IMR-90 (cell line): ENCODE measurements at regions not wholly inside any gene's neighbourhood (a gene's known extent, or its start where the extent isn't known, plus 50 kb on each side); places are given as distances from the start of the nearest gene placed in this dataset.

ENCODE experiments used
- ATAC-seq: fragments of 200-7000 bp; cut with Tn5 transposase; 2 replicates; pipeline ENCODE4 v1.9.1; 2020; ENCODE audit warnings: low read depth, mild to moderate bottlenecking, moderate library complexity
- BruUV-seq: library from RNA; stranded (reverse); fragments of 400-500 nt; replicated peaks from 2 replicates; lab custom pipeline; 2021; lab: Mats Ljungman, UMichigan
- CTCF ChIA-PET: fragments of 300-600 bp; formaldehyde crosslinking; extraction: SDS; loops from one replicate; lab custom pipeline; 2021; ENCODE audit warnings: antibody characterized with exemption; lab: Yijun Ruan, JAX
- POLR2A ChIA-PET: fragments of 300-600 bp; sonication (Branson Sonifier 250); formaldehyde crosslinking; loops from one replicate; lab custom pipeline; 2022; ENCODE audit warnings: antibody characterized with exemption; ENCODE audit not compliant: unreplicated experiment; lab: Charles Lee
- DNase-seq: peaks from one replicate; pipeline ENCODE4 v3.0.0; 2013
- H2AFZ ChIP-seq: replicated peaks from 2 replicates; pipeline ENCODE3; 2013; ENCODE audit warnings: low read length, mild to moderate bottlenecking; ENCODE audit not compliant: poor library complexity
- H2AK5ac ChIP-seq: 2 replicates; pipeline ENCODE4 v1.6.1; 2013; ENCODE audit warnings: low read depth, low read length, inconsistent platforms
- H2AK9ac ChIP-seq: replicated peaks from 2 replicates; pipeline ENCODE3; 2013; ENCODE audit warnings: mild to moderate bottlenecking, low read depth, low read length, moderate library complexity; ENCODE audit not compliant: poor library complexity
- H2BK120ac ChIP-seq: 2 replicates; pipeline ENCODE4 v1.6.1; 2013; ENCODE audit warnings: low read depth, low read length, inconsistent platforms
- H2BK15ac ChIP-seq: 3 replicates; pipeline ENCODE4 v1.6.1; 2013; ENCODE audit warnings: low read depth, low read length, inconsistent platforms
- H2BK20ac ChIP-seq: 2 replicates; pipeline ENCODE4 v1.6.1; 2013; ENCODE audit warnings: low read depth, mild to moderate bottlenecking, inconsistent platforms, low read length, moderate library complexity
- H2BK5ac ChIP-seq: 2 replicates; pipeline ENCODE4 v1.6.1; 2013; ENCODE audit warnings: mild to moderate bottlenecking, low read depth, low read length, inconsistent platforms; ENCODE audit not compliant: poor library complexity, severe bottlenecking
- H3K14ac ChIP-seq: replicated peaks from 2 replicates; pipeline ENCODE4 v1.6.1; 2013; ENCODE audit warnings: low read depth, low read length, inconsistent platforms
- H3K18ac ChIP-seq: 2 replicates; pipeline ENCODE4 v1.6.1; 2013; ENCODE audit warnings: low read depth, low read length, control low read depth
- H3K23ac ChIP-seq: 2 replicates; pipeline ENCODE4 v1.6.1; 2013; ENCODE audit warnings: low read depth, low read length, inconsistent platforms
- H3K27ac ChIP-seq: 2 replicates; pipeline ENCODE4 v1.5.1; 2013; ENCODE audit warnings: mild to moderate bottlenecking, control low read depth, low read length; ENCODE audit not compliant: insufficient read depth
- H3K27me3 ChIP-seq: 2 replicates; pipeline ENCODE4 v1.6.1; 2013; ENCODE audit warnings: low read length; ENCODE audit not compliant: control insufficient read depth, insufficient read depth
- H3K36me3 ChIP-seq: 2 replicates; pipeline ENCODE4 v1.6.1; 2013; ENCODE audit warnings: low read length, mixed read lengths; ENCODE audit not compliant: control insufficient read depth, insufficient read depth
- H3K4ac ChIP-seq: 2 replicates; pipeline ENCODE4 v1.6.1; 2013; ENCODE audit warnings: low read depth, low read length, inconsistent platforms
- H3K4me1 ChIP-seq: 2 replicates; pipeline ENCODE4 v1.6.1; 2013; ENCODE audit warnings: low read length, mixed read lengths; ENCODE audit not compliant: control insufficient read depth, insufficient read depth
- H3K4me2 ChIP-seq: 2 replicates; pipeline ENCODE4 v1.6.1; 2013; ENCODE audit warnings: low read depth, mild to moderate bottlenecking, control low read depth, low read length, moderate library complexity
- H3K4me3 ChIP-seq: 2 replicates; pipeline ENCODE4 v1.5.1; 2013; ENCODE audit warnings: low read depth, mild to moderate bottlenecking, control low read depth, low read length, moderate library complexity; ENCODE audit not compliant: insufficient read depth
- H3K56ac ChIP-seq: 2 replicates; pipeline ENCODE4 v1.6.1; 2013; ENCODE audit warnings: low read length, inconsistent platforms; ENCODE audit not compliant: insufficient read depth; ENCODE audit errors: extremely low read depth
- H3K79me1 ChIP-seq, 2 experiments: 2 replicates each; pipeline ENCODE4 v1.6.1; 2013; ENCODE audit warnings: low read length in 2 of 2, inconsistent platforms in 1 of 2, low read depth in 1 of 2
- H3K9ac ChIP-seq: 2 replicates; pipeline ENCODE4 v1.6.1; 2013; ENCODE audit warnings: low read depth, low read length, control low read depth
- H3K9me1 ChIP-seq: 2 replicates; pipeline ENCODE4 v1.6.1; 2013; ENCODE audit warnings: low read length, inconsistent platforms; ENCODE audit not compliant: insufficient read depth
- H3K9me3 ChIP-seq: 2 replicates; pipeline ENCODE4 v1.6.1; 2013; ENCODE audit warnings: low read length; ENCODE audit not compliant: control insufficient read depth, insufficient read depth
- H4K20me1 ChIP-seq: 2 replicates; pipeline ENCODE4 v1.6.1; 2013; ENCODE audit warnings: low read length, inconsistent platforms; ENCODE audit not compliant: insufficient read depth
- H4K5ac ChIP-seq: 2 replicates; pipeline ENCODE4 v1.6.1; 2013; ENCODE audit warnings: mild to moderate bottlenecking, low read depth, low read length, control low read depth
- H4K8ac ChIP-seq, 2 experiments: 2 replicates each; pipeline ENCODE4 v1.6.1; 2013; ENCODE audit warnings: low read depth in 2 of 2, low read length in 2 of 2, control low read depth in 1 of 2, inconsistent platforms in 1 of 2
- H4K91ac ChIP-seq: 2 replicates; pipeline ENCODE4 v1.6.1; 2013; ENCODE audit warnings: low read depth, low read length, inconsistent platforms; ENCODE audit not compliant: insufficient read depth
- BHLHE40 ChIP-seq: fragments of 150-350 bp; IDR thresholded peaks from 2 replicates; pipeline ENCODE4 v1.6.1; 2016; ENCODE audit warnings: mild to moderate bottlenecking, low read depth, low read length
- CEBPB ChIP-seq: IDR thresholded peaks from 2 replicates; pipeline ENCODE4 v1.6.1; 2012; ENCODE audit warnings: low read depth, low read length, improper control_type of control experiment
- CHD1 ChIP-seq: IDR thresholded peaks from 2 replicates; pipeline ENCODE4 v1.6.1; 2012; ENCODE audit warnings: low read depth, low read length, improper control_type of control experiment
- MAZ ChIP-seq: IDR thresholded peaks from 2 replicates; pipeline ENCODE4 v1.6.1; 2012; ENCODE audit warnings: low read depth, mild to moderate bottlenecking, low read length, improper control_type of control experiment, moderate library complexity, borderline replicate concordance
- MXI1 ChIP-seq: IDR thresholded peaks from 2 replicates; pipeline ENCODE4 v1.6.1; 2012; ENCODE audit warnings: low read depth, mild to moderate bottlenecking, low read length, moderate library complexity, borderline replicate concordance
- POLR2A ChIP-seq: IDR thresholded peaks from 2 replicates; pipeline ENCODE4 v1.6.1; 2012; ENCODE audit warnings: mild to moderate bottlenecking, low read depth, low read length
- RCOR1 ChIP-seq: IDR thresholded peaks from 2 replicates; pipeline ENCODE4 v1.6.1; 2012; ENCODE audit warnings: mild to moderate bottlenecking, low read length, improper control_type of control experiment; ENCODE audit not compliant: insufficient replicate concordance
- RFX5 ChIP-seq: IDR thresholded peaks from 2 replicates; pipeline ENCODE4 v1.8.0; 2012; ENCODE audit warnings: low read depth, mild to moderate bottlenecking, low read length, moderate library complexity
- WGBS, 2 experiments: methylation state at CpG; one replicate each; pipeline versions ENCODE4 v1.1.5 to v1.1.7; 2013; ENCODE audit warnings: missing lambda C conversion rate in 2 of 2; ENCODE audit not compliant: insufficient read length in 1 of 2; ENCODE audit errors: extremely low coverage in 2 of 2; 5-methylcytosine and 5-hydroxymethylcytosine counted together
- dilution Hi-C: fragments of 300-500 bp; cut with HindIII; formaldehyde crosslinking; loops from one replicate; pipeline ENCODE4 v1.14.3; 2018; ENCODE audit warnings: low sequenced_read_pairs; ENCODE audit not compliant: unreplicated experiment
- in situ Hi-C: fragments of 300-500 bp; cut with MboI; formaldehyde crosslinking; loops from 3 replicates; pipeline ENCODE4 v1.14.3; 2019; ENCODE audit warnings: low sequenced_read_pairs, inconsistent platforms, mixed read lengths
- intact Hi-C: fragments of 100-400 bp; cut with micrococcal nuclease; formaldehyde crosslinking; loops from 2 replicates; pipeline ENCODE4 v1.10.0; 2022
- TF ChIP-seq, protein P1 (sequence below): conservative IDR thresholded peaks from 2 replicates; pipeline ENCODE4 v1.5.1; 2012; ENCODE audit warnings: mild to moderate bottlenecking, low read depth, low read length, improper control_type of control experiment
- TF ChIP-seq, protein P2 (sequence below): fragments of 150-350 bp; IDR thresholded peaks from 2 replicates; pipeline ENCODE4 v1.6.1; 2016; ENCODE audit warnings: low read depth, mild to moderate bottlenecking, low read length, moderate library complexity, borderline replicate concordance

DNA sequence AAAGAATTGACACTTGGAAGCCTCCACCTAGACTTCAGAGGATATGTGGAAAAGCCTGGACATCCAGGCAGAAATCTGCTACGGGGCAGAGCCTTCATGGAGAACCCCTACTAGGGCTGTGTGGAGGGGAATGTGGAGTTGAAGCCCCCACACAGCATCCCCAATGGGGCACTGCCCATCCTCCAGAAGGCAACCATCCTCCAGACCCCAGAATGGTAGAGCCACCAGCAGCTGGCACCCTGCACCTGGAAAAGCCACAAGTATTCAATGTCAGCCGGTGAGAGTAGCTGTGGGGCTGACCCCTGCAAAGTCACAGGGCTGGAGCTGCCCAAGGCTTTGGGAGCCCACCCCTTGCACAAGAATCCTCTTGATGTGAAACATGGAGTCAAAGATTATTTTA is 53.6 kb upstream of the SNTG2 start:
- H4K8ac ChIP-seq = no peak overlapping the region
- ChIA-PET POLR2A (no interaction called here), CTCF (no interaction called here)
- H3K56ac ChIP-seq = no peak overlapping the region
- no peaks in the 10 kb centered on the region for H3K4me1 ChIP-seq
- H2BK120ac ChIP-seq = no peak overlapping the region
- H4K5ac ChIP-seq = no peak overlapping the region
- H3K4ac ChIP-seq = no peak overlapping the region
- TF ChIP-seq, protein P1, sequence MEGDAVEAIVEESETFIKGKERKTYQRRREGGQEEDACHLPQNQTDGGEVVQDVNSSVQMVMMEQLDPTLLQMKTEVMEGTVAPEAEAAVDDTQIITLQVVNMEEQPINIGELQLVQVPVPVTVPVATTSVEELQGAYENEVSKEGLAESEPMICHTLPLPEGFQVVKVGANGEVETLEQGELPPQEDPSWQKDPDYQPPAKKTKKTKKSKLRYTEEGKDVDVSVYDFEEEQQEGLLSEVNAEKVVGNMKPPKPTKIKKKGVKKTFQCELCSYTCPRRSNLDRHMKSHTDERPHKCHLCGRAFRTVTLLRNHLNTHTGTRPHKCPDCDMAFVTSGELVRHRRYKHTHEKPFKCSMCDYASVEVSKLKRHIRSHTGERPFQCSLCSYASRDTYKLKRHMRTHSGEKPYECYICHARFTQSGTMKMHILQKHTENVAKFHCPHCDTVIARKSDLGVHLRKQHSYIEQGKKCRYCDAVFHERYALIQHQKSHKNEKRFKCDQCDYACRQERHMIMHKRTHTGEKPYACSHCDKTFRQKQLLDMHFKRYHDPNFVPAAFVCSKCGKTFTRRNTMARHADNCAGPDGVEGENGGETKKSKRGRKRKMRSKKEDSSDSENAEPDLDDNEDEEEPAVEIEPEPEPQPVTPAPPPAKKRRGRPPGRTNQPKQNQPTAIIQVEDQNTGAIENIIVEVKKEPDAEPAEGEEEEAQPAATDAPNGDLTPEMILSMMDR = no peak
- no peak for TF ChIP-seq MAZ
- no peak for TF ChIP-seq RFX5
- TF ChIP-seq RCOR1 = no peak
- TF ChIP-seq POLR2A = no peak
- no peak for TF ChIP-seq MXI1
- TF ChIP-seq CEBPB = no peak
- TF ChIP-seq BHLHE40 = no peak
- TF ChIP-seq, protein P2, sequence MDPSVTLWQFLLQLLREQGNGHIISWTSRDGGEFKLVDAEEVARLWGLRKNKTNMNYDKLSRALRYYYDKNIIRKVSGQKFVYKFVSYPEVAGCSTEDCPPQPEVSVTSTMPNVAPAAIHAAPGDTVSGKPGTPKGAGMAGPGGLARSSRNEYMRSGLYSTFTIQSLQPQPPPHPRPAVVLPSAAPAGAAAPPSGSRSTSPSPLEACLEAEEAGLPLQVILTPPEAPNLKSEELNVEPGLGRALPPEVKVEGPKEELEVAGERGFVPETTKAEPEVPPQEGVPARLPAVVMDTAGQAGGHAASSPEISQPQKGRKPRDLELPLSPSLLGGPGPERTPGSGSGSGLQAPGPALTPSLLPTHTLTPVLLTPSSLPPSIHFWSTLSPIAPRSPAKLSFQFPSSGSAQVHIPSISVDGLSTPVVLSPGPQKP = no peak
- TF ChIP-seq CHD1 = no peak
- no peaks in the 10 kb centered on the region for H3K9me1 ChIP-seq
- no peak overlapping the region for H2AK5ac ChIP-seq
- dilution Hi-C loops = no loop called here
- DNase-seq = no peak
- no peaks in the 10 kb centered on the region for H4K20me1 ChIP-seq
- no peak overlapping the region for H3K23ac ChIP-seq
- no peak for ATAC-seq
- no peaks in the 10 kb centered on the region for H3K79me1 ChIP-seq
- no peak overlapping the region for H3K14ac ChIP-seq
- no peak overlapping the region for H2BK15ac ChIP-seq
- no peak overlapping the region for H3K4me3 ChIP-seq
- no peak overlapping the region for H2BK20ac ChIP-seq
- no peak overlapping the region for H4K91ac ChIP-seq
- H3K4me2 ChIP-seq = no peak overlapping the region
- no peaks in the 10 kb centered on the region for H3K36me3 ChIP-seq
- no peak overlapping the region for H3K18ac ChIP-seq
- in situ Hi-C loops = no loop called here
- intact Hi-C loops = no loop called here
- peaks cover 11% of the 10 kb centered on the region; the same call in 1 of the 2 replicates for H3K9me3 ChIP-seq
- no peak overlapping the region for H2AK9ac ChIP-seq
- no peaks in the 10 kb centered on the region for H3K27me3 ChIP-seq
- no peak overlapping the region for H3K9ac ChIP-seq
- WGBS, 2 experiments = no CpG with 5 or more reads among the region's 2 CpGs
- no peak overlapping the region for H2BK5ac ChIP-seq
- no peak overlapping the region for H2AFZ ChIP-seq
- H3K27ac ChIP-seq = no peak overlapping the region
- BruUV-seq = no TSS peak
